GM03348 (cell line): ENCODE measurements at regions not wholly inside any gene's neighbourhood (a gene's known extent, or its start where the extent isn't known, plus 50 kb on each side); places are given as distances from the start of the nearest gene placed in this dataset.

ENCODE experiments used
- DNase-seq: peaks from one replicate; pipeline ENCODE4 v3.0.0; 2012; ENCODE audit warnings: low spot score

GRCh38 chr11:76298255-76298654 lies 82.7 kb downstream of the THAP12 start:
- DNase-seq: no peak

GRCh38 chr11:76296731-76297542 lies 84.0 kb downstream of the THAP12 start:
- DNase-seq: no peak

- no peak for DNase-seq
Observed at GRCh38 chr11:76293189-76293631, 86.9 kb upstream of the WNT11 start.

GRCh38 chr11:76292583-76293188 lies 86.4 kb upstream of the WNT11 start:
- DNase-seq: no peak

GRCh38 chr11:76291576-76292526 lies 85.5 kb upstream of the WNT11 start:
- no peak for DNase-seq

GRCh38 chr11:76288166-76288980 lies 82.1 kb upstream of the WNT11 start:
- DNase-seq: no peak

- DNase-seq: no peak
Observed at GRCh38 chr11:76287227-76287626, 80.9 kb upstream of the WNT11 start.

- no peak for DNase-seq
Observed at GRCh38 chr11:76285397-76286104, 79.2 kb upstream of the WNT11 start.

GRCh38 chr11:76284161-76284560 lies 77.9 kb upstream of the WNT11 start:
- DNase-seq: no peak

- DNase-seq: no peak
Observed at GRCh38 chr11:76282811-76283595, 76.7 kb upstream of the WNT11 start.

GRCh38 chr11:76282172-76282571 lies 75.9 kb upstream of the WNT11 start:
- DNase-seq: no peak

GRCh38 chr11:76281558-76281906 lies 75.2 kb upstream of the WNT11 start:
- DNase-seq: no peak

- DNase-seq: no peak
Observed at GRCh38 chr11:76280882-76281557, 74.7 kb upstream of the WNT11 start.

- no peak for DNase-seq
Observed at GRCh38 chr11:76280151-76280881, 74.0 kb upstream of the WNT11 start.

GRCh38 chr11:76279646-76280045 lies 73.3 kb upstream of the WNT11 start:
- DNase-seq: no peak

- DNase-seq: no peak
Observed at GRCh38 chr11:76279038-76279437, 72.7 kb upstream of the WNT11 start.

GRCh38 chr11:76278526-76278925 lies 72.2 kb upstream of the WNT11 start:
- DNase-seq: no peak

- DNase-seq: no peak
Observed at GRCh38 chr11:76277298-76278175, 71.2 kb upstream of the WNT11 start.
